ENCODE measurements at regions not wholly inside any gene's neighbourhood (a gene's known extent, or its start where the extent isn't known, plus 50 kb on each side); places are given as distances from the start of the nearest gene placed in this dataset.
"Not testable (repeated sequence)": the region's sequence is repeated elsewhere in the genome, so short reads cannot be mapped to it uniquely, and the experiment has no call there.

DNA sequence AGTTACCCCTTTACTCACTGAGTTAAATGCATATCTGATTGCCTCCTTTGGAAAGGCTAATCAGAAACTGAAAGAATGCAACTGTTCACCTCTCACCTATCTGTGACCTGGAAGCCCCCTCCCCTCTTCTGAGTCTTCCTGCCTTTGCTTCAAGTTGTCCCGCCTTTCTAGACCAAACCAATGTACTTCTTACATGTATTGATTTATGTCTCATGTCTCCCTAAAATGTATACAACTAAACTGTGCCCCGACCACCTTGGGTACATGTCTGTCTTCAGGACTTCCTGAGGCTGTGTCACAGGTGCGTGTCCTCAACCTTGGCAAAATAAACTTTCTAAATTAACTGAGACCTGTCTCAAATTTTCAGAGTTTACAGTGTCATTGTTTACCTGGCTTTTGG is 1167.2 kb downstream of the TAF11L14 start:
- intact Hi-C loops (cut with DNase I); ATAC-seq; DNase-seq (ENCODE audit: missing footprints): not testable (repeated sequence)

DNA sequence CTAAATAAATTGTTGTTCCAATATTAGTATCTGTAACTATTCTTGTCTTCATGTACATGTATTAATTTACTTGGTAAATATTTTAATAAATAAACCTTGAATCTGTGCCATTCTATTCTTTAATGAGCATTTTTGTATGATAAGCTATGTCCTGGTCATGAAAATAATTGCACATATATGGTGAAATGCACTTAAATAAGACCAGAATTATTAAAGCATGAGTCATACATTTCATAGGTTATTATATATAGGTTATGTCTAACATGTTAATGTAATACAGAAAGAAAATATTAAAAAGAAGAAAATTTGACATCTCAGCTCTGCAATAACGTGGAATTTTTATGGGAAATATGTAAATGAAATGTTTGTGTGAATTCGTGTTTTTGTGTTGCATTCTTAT is 1168.1 kb downstream of the TAF11L14 start:
- ATAC-seq: no peak
- no peak for DNase-seq (ENCODE audit: missing footprints)
- intact Hi-C loops (cut with DNase I): no loop called here

DNA sequence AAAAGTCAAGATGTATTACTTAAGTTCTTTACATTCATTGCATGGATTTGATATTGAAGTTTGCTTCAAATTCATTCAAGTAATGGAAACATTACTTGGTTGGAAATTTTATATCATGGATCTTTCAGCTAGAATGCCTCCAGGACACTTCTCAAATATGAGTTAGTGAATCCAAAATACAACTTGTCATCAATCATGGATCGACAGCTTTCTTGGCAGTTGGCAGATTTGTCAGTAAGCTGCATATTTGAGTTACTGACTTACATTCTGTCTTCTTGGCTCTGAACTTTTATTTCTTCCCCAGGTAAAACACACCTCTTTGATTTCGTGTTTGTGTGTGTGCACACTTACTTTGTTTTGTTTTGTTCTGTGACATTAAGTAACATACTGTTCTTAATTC is 1171.1 kb downstream of the TAF11L14 start:
- DNase-seq (ENCODE audit: missing footprints) (no peak), ATAC-seq (no peak)
- intact Hi-C loops (cut with DNase I): no loop called here

DNA sequence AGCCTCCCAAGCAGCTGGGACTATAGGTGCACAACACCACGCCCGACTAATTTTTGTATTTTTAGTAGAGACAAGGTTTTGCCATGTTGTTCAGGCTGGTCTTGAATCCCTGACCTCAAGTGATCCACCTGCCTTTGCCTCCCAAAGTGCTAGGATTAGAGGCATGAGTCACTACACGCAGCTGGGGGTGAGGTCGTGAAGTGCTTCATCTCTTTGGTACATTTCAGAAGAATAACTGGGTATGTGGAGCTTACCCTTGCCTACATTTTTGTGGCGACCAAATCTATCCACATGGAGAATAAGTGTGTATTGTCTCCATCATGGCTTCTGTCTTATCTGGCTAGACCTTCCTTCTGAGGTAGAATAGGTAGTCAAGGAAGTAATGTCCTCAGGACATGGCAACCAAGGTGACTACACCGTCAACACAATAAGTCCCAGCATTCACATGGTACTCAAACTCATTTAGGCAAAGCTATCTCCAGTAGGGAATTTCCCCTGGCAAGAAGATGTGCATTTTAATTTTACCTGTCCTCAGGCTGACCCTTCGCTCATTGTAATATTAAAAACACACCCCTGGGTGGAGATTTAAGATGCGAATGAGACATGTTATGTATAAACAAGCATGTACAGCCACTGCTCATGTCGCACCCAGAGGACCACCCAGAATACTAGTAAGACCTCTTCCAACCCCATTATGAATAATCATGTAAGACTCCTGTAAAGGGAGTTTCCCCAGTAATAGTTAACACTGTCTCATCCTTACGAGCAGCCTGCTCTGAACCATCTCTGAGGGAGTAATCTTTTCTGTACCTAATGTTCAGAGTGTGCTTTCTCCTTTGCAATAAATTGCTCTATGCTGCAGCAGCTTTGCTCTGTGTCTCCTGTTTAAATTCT is 1173.2 kb downstream of the TAF11L14 start:
- DNase-seq (ENCODE audit: missing footprints) (no peak), ATAC-seq (no peak)
- intact Hi-C loops (cut with DNase I): no loop called here

DNA sequence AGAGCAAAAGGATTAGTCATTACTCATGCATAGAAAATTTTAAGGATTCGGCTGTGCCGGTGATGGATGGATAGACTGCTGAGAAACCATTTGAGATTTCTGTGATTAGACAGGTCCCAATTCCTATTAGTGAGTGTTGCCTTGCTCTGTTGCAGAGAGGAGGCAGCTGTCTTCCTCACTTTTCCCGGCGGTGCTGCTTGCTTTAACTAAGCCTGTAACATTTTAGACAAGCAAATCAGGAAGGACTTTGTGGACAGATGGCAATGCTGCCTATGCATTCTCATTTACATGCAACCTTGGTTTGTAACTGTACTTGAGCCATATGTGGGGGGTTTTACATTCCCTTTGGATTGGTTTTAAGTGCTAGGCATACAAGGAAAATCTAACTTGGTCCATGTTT is 1176.3 kb downstream of the CDH18 start:
- ATAC-seq: no peak
- intact Hi-C loops (cut with DNase I): no loop called here
- DNase-seq (ENCODE audit: missing footprints): no peak

DNA sequence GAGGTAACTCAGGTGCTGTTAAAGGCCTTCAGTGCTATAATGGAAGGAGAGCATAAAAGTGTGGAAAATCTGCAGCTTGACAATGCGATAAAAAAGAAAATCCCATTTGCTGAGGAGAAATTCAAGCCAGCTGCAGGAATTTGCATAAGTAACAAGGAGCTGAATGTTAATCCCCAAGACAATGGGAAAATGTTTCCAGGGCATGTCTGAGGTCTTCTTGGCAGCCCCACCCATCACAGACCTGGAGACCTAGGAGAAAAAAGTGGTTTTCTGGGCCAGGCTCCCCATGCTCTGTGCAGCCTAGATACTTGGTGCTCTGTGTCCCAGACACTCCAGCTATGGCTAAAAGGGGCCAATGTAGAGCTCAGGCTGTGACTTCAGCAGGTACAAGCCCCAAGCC is 1159.6 kb downstream of the CDH18 start:
- intact Hi-C loops (cut with DNase I): no loop called here
- DNase-seq (ENCODE audit: missing footprints): no peak

DNA sequence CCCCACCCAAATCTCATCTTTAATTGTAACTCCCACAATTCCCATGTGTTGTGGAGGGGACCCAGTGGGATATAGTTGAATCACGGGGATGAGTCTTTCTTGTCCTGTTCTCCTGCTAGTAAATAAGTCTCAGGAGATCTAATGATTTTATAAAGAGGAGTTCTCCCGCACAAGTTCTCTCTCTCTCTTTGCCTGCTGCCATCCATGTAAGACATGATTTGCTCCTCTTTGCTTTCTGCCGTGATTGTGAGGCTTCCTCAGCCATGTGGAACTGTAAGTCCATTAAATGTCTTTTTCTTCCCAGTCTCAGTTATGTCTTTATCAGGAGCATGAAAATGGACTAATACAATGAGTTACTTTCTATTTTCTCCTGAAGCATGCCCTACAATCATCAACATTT is 1158.5 kb downstream of the CDH18 start:
- DNase-seq (ENCODE audit: missing footprints) (no peak), ATAC-seq (no peak)
- intact Hi-C loops (cut with DNase I): no loop called here

More for the DNA sequence above, 1159.6 kb downstream of the CDH18 start:
- ATAC-seq: no peak

DNA sequence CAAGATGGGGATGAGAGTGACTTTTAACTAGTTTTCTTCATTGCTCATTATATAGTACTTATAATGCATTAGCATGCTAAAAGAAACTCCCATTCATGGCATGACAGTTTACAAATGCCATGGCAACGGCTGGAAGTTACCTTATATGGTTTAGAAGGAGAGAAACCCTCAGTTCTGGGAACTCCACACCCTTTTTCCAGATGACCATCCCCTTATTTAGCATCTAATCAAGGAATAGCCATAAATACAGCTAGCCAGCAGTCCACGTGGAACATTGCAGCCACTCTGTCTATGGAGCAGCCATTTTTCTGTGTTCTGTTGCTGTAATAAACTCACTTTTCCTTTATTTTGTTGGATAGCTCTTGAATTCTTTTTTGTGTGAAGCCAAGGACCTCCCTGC is 1137.8 kb downstream of the CDH18 start:
- no peak for ATAC-seq
- DNase-seq (ENCODE audit: missing footprints): no peak
- intact Hi-C loops (cut with DNase I): no loop called here

DNA sequence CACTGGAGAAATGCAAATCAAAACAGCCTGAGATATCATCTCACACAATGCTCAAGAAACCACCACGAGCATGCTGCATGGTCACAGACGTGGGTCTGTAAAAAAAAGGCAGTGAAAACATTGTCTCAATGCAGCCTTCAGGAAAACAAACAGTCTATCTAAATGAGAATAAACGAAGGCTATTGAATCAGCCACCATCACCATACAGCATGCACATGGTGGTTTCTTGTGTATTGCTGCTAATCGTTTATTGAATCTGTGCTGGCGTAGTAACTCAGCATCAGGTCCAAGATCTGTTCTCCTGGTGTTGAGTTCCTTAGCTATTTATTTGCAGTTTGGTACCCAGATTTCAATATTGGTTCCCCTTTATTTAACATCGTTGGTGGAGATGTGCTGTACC is 1115.0 kb downstream of the CDH18 start:
- intact Hi-C loops (cut with DNase I): no loop called here
- DNase-seq (ENCODE audit: missing footprints): no peak
- ATAC-seq: no peak

DNA sequence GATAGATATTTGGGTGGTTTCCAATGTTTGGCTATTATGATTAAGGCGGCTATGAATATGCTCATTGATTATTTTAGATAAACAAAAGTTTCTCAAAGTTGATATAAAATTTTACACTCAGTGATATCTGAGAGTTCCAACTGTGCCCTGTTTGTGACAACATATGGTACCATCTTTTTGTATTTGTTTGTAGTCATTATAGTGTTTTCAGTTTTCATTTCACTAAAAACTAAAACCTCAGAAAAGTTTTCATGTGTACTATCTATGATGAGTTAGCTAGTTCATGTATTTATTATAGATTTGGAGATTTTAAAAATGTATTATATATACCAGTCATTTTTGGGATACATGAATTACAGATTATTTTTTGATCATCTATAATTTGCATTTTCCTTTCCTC is 1111.4 kb downstream of the CDH18 start:
- intact Hi-C loops (cut with DNase I): no loop called here

DNA sequence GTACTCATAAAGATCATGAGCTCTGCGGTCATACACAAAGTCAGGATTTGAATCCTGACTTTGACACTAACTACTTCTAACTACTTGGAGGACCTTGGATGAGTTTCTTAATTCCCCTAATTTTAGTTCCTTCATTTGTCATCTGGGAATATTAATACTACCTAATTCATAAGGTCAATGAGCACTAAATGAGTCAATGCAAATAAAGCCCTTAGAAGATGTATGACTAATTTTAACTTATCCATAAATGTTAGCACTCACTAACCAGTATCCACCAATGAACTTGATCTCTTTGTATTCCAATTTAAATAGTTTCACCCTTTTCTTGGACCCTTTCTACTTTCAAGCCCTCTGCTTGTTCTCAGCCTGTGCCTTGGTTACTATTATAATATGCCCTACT is 1106.4 kb downstream of the CDH18 start:
- intact Hi-C loops (cut with DNase I): no loop called here
- no peak for DNase-seq (ENCODE audit: missing footprints)
- no peak for ATAC-seq

More for the DNA sequence above, 1111.4 kb downstream of the CDH18 start:
- DNase-seq (ENCODE audit: missing footprints): no peak
- ATAC-seq: no peak

DNA sequence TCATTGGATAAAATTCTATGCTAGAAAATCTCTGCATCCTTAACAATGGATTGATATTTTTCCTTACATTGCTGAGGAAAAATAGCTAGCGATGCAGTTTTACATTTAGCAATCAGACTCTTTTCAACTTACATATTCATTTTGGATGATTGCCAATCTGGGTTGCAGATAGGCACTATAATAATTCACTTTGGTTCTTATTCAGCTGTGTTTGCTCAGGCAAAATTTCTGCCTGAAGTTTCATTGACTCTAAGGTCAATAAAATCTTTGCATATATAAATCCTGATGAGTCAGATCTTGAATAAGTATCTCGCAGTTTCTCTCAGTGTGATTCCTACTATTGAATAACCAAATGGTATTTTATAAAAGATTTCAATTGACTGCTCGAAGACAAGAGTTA is 1105.8 kb downstream of the CDH18 start:
- ATAC-seq: no peak
- intact Hi-C loops (cut with DNase I): no loop called here
- no peak for DNase-seq (ENCODE audit: missing footprints)

DNA sequence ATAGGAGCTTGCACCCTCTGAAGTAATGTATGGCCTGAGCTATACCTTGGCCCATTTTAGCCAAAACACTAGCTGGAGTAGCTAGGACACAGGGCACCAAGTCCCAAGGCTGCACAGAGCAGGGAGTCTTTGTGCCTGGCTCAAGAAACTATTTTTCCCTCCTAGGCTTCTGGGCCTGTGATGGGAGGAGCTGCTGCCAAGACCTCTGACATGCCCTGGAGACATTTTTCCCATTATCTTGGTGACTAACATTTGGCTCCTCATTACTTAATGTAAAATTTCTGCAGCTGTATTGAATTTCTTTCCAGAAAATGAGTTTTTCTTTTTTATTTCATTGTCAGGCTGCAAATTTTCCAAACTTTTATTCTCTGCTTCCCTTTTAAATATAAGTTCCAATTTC is 1099.2 kb downstream of the CDH18 start:
- intact Hi-C loops (cut with DNase I): no loop called here
- ATAC-seq (no peak), DNase-seq (ENCODE audit: missing footprints) (no peak)

DNA sequence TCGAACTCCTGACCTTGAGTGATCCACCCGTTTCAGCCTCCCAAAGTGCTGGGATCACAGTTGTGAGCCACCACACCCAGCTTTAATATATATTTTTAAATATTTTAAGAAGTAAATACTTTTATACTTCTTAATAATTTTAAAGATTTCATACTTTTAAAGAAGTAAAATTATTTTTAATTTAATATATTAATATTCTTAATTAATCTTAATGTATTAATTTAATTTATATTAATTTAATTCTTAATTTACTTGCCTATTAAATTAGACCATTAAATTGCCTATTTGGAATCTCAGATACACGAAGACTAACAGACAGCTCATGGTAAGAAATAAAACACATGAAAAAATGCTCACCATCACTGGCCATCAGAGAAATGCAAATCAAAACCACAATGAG is 1087.4 kb downstream of the CDH18 start:
- DNase-seq (ENCODE audit: missing footprints) (no peak), ATAC-seq (no peak)
- intact Hi-C loops (cut with DNase I): no loop called here

DNA sequence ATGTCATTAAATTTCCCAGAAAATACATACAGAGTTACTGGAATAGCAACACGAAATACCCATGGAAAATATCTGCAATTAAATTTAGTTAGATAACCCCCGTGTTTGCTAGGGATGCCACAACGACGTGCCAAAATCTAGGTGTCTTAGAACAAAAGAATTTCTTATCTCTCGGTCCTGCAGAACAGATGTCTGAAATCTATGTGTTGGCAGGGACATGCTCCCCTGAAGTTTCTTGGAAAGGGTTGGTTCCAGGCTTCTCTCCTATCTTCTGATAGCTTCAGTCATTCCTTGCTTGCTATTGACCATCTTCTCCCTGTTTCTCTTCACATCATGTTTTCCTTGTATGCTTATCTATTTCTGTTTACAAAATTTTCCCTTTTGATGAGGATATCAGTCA is 1067.0 kb downstream of the CDH18 start:
- DNase-seq (ENCODE audit: missing footprints) (no peak), ATAC-seq (no peak)
- intact Hi-C loops (cut with DNase I): no loop called here

DNA sequence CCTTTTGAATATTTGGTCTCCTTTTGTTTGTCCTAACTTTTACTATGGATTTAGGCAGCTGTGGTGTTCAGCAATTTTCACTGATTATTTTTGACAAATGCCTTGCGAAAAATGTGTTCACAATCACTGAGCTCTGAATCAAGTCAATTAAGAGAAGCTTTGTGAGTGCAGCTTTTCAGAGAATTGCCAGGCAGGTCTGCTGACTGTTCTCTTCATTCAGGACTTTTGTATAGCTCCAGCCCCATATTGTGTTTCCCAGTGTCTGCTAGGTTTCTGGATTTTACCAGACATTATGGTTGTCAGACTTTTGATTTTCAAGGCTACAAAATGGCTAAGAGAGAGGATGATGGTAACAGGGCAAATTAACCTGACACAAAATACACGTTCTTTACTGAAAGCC is 1055.9 kb downstream of the CDH18 start:
- DNase-seq (ENCODE audit: missing footprints) (no peak), ATAC-seq (no peak)
- intact Hi-C loops (cut with DNase I): no loop called here

DNA sequence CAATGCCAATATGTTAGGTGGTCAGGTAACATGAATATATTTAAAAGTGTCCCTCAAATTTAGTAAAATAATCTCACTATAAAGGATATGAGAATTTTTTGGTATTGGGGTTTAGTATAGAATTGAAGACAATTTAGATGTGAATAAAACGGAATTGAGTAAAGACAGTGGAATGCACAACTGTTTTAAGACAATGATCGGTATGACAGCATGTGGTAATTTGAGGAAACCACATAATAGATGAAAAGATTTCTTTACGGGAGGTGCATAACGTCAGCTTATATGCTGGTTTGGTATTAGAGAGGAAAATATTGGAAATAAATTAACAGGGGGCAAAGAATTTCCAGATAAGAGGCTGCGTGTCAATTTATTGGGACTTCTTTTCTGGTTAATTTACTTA is 1043.2 kb downstream of the CDH18 start:
- intact Hi-C loops (cut with DNase I): no loop called here

DNA sequence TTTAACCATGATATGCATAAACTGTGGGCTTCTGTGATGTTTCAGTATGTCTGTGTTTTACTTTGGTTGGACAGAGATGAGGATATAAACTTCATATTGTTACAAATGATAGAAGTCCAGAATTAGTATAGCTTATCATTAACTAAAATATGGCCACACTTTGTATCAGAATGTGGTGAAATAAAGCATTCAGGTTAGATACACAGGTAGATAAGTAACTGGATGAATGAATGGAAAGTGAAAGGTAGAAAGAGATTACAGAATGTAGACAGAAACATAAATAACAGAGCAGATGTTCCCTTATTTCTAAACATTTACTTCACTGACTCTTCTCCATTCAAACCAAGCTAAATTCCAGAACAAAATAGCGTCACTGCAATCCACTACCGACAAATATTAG is 1033.8 kb downstream of the CDH18 start:
- ATAC-seq (no peak), DNase-seq (ENCODE audit: missing footprints) (no peak)
- intact Hi-C loops (cut with DNase I): no loop called here

More for the DNA sequence above, 1043.2 kb downstream of the CDH18 start:
- DNase-seq (ENCODE audit: missing footprints): no peak
- no peak for ATAC-seq

DNA sequence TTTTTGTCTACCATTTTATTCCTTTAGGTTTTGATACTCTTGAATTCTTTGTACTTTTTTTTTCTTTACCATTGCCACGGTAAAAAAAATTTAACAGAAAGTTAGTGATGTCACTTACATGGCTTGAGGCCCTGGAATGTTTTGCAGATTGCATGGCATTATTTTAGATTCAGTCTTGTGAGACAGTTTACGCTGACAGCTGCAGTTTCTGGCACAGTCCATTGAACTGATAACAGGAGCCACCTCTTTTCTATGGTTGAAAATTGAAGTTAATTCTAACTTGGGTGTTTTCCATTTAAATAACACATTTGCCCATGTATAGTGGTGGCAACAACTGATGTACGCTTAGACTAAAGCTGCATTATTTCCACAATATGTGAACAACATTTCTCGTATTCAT is 1028.5 kb downstream of the CDH18 start:
- intact Hi-C loops (cut with DNase I): no loop called here
- DNase-seq (ENCODE audit: missing footprints) (no peak), ATAC-seq (no peak)

DNA sequence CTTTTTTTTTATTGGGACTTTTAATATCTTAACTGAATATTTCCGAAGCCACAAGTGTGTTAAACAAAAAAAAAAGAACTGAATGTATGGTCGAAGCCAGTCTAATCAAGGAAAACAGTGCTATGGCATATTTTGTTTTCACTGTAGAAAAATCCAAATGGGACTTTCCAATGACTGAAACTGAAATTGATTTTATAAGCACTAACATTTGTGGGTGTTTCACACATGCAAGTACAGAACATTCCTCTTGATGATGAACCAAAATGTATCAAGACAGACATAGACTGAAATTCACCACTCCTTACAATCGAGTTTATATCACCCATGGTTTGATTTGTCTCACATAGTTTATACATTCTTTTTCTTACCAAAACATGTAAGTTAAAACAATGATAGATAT is 1026.8 kb downstream of the CDH18 start:
- DNase-seq (ENCODE audit: missing footprints) (no peak), ATAC-seq (no peak)
- intact Hi-C loops (cut with DNase I): no loop called here

DNA sequence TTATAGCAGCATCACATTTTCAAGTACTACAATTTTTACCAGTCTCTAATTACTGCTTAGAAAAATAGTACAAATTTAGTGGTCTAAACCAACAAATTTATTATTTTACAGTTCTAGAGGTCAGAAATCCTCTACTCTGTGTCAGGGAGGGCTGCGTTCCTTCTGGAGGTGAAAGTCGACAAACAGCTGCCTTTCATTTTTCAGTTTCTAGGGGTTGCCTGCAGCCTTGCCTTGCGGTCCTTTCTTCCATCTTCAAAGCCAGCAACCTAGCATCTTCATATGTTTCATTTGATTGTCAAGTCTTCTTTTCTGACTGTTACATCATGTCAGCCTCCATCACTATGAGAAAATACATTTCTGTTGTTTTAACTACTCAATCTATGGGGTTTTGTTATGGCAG is 1022.1 kb downstream of the CDH18 start:
- intact Hi-C loops (cut with DNase I): no loop called here
- ATAC-seq (no peak), DNase-seq (ENCODE audit: missing footprints) (no peak)

All from Right ventricle myocardium inferior (tissue), 1 donor.